Loucy (cell line): ENCODE measurements at regions not wholly inside any gene's neighbourhood (a gene's known extent, or its start where the extent isn't known, plus 50 kb on each side); places are given as distances from the start of the nearest gene placed in this dataset.

Experiments used
- EZH2phosphoT487 ChIP-seq: fragments of 200-600 bp; IDR thresholded peaks from 2 replicates; pipeline ENCODE4 v1.6.1; 2018; ENCODE audit warnings: antibody characterized with exemption, mild to moderate bottlenecking, moderate library complexity, borderline replicate concordance
- TF ChIP-seq, protein P1 (sequence below): fragments of 200-600 bp; sonication (generic); conservative IDR thresholded peaks from 2 replicates; pipeline ENCODE4 v1.5.1; 2014; ENCODE audit warnings: mild to moderate bottlenecking, antibody characterized with exemption, low read length

GRCh38 chr17:34521955-34522354 lies 57.4 kb upstream of the TMEM132E start:
- TF ChIP-seq, protein P1, sequence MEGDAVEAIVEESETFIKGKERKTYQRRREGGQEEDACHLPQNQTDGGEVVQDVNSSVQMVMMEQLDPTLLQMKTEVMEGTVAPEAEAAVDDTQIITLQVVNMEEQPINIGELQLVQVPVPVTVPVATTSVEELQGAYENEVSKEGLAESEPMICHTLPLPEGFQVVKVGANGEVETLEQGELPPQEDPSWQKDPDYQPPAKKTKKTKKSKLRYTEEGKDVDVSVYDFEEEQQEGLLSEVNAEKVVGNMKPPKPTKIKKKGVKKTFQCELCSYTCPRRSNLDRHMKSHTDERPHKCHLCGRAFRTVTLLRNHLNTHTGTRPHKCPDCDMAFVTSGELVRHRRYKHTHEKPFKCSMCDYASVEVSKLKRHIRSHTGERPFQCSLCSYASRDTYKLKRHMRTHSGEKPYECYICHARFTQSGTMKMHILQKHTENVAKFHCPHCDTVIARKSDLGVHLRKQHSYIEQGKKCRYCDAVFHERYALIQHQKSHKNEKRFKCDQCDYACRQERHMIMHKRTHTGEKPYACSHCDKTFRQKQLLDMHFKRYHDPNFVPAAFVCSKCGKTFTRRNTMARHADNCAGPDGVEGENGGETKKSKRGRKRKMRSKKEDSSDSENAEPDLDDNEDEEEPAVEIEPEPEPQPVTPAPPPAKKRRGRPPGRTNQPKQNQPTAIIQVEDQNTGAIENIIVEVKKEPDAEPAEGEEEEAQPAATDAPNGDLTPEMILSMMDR, result no peak
- TF ChIP-seq EZH2phosphoT487, result no peak
